Cardiac septum (tissue), 1 donor: ENCODE measurements at regions not wholly inside any gene's neighbourhood (a gene's known extent, or its start where the extent isn't known, plus 50 kb on each side); places are given as distances from the start of the nearest gene placed in this dataset.
"Not testable (repeated sequence)": the region's sequence is repeated elsewhere in the genome, so short reads cannot be mapped to it uniquely, and the experiment has no call there.

Experiments used
- DNase-seq: peaks from one replicate; pipeline ENCODE4 v3.0.0-alpha.2; 2020; ENCODE audit warnings: low spot score
- intact Hi-C: fragments of 100-400 bp; cut with DNase I; formaldehyde crosslinking; loops from one replicate; pipeline ENCODE4 v1.14.0; 2022
- donor health status: DM: no; HTN: no; CAD: no.

DNA sequence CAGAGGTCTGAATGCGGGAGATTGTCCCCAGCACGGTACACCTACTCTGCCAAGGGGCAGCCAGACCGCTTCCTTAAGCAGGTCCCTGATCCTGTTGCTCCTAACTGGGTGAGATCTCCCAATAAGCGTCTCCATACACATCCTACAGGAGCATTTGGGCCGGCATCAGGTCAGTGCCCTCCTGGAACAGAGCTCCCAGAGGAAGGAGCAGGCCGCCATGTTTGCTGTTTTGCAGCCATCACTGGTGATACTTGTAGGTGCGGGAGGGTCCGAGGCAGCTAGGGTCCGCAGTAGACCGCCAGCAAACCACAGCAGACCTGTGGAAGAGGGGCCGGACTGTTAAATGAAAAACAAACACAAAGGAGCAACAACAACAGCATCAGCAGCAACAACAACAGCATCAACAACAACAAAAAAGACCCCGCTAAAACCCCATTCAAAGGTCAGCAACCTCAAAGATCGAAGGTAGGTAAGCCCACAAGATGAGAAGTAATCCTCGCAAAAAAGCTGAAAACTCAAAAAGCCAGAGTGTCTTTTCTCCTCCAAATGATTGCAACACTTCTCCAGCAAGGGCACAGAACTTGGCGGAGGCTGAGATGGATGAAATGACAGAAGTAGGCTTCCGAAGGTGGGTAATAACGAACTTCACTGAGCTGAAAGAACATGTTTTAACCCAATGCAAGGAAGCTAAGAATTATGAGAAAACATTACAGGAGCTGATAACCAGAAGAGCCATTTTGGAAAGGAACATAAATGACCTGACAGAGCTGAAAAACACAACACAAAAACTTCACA, 79.0 kb upstream of the CDH7 start:
- intact Hi-C loops: no loop called here
- no peak for DNase-seq

DNA sequence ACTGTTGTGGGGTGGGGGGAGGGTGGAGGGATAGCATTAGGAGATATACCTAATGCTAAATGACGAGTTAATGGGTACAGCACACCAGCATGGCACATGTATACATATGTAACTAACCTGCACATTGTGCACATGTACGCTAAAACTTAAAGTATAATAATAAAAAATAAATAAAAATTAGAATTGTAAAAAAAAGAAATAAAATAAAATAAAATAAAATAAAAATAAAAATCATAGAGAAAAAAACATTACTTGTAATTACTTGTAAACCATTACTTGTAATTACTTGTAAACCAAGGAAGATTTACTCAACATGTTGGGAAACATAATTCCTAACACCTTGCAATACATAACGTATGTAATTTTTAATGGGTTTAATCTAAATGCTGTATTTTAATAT, 80.7 kb upstream of the CDH7 start:
- intact Hi-C loops, DNase-seq: not testable (repeated sequence)

DNA sequence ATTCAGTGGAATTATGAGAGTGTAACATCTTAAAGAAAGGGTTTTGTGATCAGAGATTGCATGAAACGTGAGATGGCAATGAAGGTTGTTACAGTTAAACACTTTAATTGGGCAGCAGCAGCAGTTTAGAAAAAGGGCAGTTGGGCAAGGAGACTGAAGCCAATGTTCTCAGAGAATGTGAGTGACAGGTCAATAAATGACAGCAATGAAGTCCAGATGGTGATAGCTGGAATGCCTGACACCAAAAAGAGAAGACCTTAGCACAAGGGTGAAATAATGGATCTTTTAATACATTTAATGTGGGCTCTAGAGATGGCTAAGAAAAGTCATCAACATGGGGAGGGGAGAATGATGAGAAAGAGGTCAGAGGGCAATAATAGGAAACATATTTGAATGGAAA, 89.4 kb upstream of the CDH7 start:
- no peak for DNase-seq
- intact Hi-C loops: no loop called here

DNA sequence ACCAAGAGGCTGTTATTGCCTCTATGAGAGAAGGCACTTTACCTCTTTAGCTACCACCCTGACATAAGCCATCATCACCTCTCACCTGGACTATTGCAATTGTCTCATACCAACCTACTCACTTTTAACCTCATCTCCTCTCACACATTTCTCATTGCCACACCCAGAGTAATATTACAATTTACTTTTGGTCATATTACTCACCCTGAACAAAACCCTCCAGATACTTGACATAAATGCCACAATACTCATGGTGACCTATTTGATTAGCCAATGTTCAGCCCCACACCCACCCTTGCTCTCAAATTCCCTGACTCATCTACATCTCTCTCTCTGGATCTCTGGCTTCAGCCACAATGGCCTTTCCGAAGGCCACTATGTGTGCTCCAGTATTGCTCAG, 90.9 kb upstream of the CDH7 start:
- no peak for DNase-seq
- intact Hi-C loops: no loop called here

DNA sequence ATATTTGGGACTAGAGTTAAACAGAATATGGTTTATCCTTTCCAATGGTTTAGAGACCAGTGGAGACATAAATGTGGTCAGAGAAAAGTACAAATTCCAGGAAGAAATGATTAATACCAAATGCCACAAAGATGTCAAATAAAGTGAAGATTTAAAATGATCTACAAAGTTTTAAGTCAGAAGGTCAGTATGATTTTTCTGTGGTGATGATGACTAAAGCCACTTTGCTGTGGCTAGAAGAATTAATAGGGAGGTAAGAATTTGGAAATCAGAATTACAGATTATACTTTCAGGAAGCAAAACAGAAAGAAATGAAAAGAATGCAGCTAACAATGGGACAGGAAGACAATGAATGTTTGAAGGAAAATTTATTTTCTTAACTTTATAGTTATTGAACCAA, 91.5 kb upstream of the CDH7 start:
- DNase-seq: no peak
- intact Hi-C loops: no loop called here

DNA sequence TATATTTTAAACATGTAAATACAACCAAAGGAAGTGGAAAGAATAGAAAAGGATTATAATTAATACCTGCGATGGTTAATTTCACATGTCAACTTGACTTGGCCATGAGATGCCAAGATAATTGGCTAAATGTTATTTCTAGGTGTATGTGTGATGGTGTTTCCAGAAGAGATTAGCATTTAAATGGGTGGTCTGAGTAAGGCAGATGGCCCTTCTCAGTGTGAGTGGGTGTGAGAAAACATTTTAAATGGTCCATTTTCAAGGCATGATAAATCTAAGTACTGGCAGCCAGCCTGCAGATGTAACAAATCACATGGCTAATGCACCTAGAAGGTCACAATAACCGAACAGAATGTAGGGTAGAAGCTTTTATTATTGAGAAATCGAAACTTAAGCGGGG, 99.6 kb upstream of the CDH7 start:
- intact Hi-C loops: no loop called here
- DNase-seq: no peak

DNA sequence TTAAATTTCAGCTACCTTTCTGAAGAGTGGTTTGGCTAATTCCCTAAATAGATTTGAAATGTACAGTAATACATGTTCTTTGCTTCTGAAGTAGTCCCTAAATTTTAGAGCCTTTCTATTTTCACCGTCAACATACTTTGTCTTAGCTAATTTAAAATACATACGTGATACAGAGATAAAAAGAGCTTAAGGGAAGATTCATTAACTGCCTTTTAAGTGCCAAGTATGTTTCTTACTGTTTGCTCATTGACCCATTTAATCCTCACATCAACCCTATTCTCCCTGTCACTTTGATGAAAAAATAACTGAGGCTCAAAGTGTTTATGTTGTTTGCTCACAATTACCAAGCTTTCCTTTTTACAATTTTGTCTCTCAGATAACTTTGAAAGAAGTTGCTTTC, 118.6 kb upstream of the CDH7 start:
- intact Hi-C loops: no loop called here
- DNase-seq: no peak

DNA sequence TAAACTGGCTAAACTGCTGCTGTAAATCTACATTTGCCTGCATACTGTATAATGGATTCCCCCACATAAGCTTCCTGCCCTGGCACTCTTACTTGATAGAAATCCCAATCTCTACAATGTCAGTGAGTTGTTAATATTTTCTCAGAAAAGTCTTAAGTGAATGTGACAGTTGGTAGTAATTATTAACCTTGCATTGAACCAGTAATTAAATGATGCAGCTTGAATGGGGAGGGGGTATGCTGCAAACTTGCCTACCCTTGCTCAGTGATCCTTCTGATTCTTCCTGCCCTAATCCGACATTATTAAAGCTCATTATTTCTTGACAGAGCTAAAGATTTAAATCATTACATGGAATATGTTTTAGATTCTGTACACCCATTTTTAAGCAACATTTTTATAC, 119.0 kb upstream of the CDH7 start:
- intact Hi-C loops: no loop called here
- DNase-seq: no peak

DNA sequence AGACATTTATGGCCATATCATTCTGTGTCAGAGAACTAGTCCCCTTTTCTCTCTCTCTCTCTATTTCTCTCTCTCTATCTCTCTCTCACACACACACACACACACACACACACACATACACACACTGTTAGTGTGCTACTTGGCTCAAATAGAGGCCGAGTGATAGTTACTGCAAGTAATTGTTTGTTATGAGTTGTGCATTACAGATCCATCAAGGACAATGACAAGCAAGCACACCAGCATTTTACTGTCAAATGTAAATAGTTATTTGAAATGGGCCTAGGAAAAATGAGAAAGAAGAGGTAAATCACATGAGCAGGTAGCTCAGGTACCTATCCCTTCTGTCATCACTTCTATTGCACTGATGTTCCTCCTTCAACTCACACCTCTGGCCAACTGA, 122.4 kb upstream of the CDH7 start:
- DNase-seq: no peak
- intact Hi-C loops: no loop called here

DNA sequence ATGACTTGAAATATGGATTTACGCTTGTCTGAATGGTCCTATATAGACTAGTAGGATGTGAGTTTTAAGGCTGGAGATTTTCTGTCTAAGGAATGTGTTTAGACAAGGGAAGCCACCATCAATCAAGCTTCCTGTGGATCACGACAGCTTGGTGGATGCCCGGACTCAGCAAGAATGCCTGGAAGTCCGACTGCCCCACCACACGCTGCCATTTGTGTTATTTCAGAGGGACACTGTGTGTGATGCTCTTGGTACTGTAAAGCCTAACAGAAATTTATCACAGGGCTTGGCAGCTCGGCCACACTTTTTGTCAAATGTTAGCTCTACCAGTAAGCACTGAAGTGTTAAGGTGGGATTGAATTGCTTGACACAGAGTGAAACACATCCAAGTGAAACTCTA, 127.1 kb upstream of the CDH7 start:
- intact Hi-C loops: no loop called here
- DNase-seq: no peak

DNA sequence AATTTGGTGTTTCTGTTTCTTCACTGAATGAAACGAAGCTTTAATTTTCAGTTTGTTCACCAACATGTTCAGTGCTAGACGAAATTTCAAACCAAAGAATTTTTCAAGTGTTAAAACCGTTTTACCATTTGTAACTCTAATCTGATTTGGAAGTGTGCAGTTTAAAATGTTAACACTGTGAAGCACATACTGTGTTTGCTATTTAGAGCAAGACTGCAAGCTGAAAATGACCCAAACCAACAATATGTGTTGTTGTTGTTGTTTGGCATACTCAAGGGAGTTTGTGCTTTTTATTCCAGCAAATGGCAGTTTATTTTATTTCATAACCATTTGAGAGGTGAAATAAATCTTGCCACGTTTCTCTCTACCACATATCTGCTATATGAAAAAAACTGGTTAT, 128.4 kb upstream of the CDH7 start:
- no peak for DNase-seq
- intact Hi-C loops: no loop called here

DNA sequence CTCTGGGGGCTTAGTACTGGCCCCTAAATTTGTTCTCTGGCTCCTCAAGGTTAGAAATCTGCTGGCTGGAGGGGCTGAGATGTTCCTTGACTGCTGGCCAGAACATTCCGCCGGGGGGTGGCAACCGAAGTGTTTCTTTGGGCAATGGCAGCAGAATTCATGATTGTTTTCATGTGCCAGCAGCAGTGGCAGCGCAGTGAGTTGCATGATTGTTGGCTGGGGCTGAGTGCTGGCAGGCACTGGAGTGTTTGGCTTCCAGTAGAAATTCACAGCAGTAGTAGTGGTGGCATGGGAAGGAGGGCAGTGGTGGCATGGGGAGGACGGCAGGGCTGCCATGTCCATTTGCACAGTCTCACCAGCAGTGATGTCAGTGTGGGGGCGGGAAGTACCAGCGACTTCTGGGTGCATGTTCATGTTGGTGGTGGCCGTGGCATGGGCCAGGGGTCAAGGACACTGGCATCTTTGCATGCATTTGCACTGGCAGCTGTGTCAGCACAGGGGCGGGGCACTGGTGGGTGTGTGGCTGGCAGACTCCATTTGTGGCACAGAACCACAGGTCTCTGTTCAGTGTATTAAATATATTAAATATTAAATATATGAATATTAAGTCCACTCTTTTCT, 130.6 kb upstream of the CDH7 start:
- intact Hi-C loops: no loop called here
- DNase-seq: no peak

DNA sequence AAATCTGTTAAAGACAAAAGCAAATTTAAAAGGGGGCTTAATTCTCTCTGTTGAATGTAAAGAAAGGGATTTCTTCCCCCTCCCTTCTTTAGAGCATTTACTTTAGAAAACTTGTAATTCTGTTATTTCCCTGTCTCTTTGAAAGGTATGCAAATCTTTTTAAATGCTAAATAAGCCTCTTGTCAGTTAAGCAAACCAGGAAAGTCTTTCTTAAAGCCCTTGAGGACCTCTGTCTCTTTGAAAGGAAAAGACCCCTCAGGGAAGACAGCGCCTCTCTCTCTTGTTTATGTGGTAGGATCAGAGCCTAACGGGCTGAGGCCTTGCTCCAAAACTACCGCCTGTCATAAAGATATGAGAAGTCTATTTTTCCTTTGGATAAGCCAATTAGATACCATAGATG, 139.9 kb upstream of the CDH7 start:
- intact Hi-C loops: no loop called here
- no peak for DNase-seq

DNA sequence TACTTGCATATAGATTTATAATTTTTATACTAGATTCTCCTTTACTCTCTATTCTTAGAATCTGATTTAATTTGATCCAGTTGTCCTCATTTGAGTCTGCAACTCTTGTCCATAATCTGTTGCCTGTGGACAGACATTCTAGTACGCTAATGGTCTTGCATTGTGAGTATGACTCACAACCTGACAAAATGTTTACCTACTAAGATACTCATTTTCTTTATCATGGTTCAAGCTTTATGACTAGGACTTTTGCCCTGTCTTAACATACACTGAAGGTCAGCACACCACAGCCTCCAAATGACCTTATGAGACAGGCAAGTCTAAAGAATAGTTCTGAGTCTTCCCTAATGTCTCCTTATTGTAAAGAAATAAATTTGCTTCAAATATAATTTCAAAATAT, 142.3 kb upstream of the CDH7 start:
- intact Hi-C loops: no loop called here
- DNase-seq: no peak

DNA sequence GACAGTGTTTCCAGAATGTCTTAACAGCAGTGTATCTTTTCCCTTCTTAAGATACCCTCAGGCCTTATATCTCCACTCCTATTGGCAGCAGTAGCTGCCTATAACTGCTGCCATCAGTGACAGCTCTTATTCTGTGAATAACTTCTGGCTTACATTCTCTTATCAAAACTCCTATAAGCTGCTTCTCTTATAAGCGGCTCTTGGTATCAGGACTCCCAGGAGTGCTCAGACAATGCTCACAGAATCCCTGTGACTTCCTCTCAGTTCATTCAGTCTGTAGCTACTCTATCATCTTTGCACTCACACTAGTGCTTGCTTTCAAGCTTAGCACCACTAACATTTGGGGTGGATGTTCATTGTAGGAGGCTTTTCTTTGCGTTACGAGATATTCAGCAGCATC, 143.7 kb upstream of the CDH7 start:
- intact Hi-C loops: no loop called here
- DNase-seq: no peak

DNA sequence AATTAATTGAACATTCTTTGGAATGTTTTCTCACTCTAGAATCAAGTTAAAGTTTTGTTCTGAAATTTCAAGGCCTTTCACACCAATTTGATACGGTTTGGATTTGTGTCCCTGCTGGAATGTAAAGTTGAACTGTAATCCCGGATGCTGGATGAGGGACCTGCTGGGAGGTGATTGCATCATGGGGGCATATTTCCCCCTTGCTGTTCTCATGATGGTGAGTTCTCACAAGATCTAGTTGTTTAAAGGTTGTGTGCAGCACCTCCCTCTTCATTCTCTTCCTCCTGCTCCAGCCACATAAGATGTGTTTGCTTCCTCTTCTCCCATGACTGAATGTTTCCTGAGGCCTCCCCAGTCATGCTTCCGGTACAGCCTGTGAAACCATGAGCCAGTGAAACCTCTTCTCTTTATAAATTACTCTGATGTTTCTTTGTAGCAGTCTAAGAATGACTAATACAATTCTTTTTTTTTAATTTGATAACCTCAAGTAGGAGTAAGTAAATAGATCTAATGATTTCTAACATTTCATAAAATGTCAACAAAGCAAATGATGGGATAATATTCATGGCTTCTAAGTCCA, 144.2 kb upstream of the CDH7 start:
- DNase-seq: no peak
- intact Hi-C loops: no loop called here

DNA sequence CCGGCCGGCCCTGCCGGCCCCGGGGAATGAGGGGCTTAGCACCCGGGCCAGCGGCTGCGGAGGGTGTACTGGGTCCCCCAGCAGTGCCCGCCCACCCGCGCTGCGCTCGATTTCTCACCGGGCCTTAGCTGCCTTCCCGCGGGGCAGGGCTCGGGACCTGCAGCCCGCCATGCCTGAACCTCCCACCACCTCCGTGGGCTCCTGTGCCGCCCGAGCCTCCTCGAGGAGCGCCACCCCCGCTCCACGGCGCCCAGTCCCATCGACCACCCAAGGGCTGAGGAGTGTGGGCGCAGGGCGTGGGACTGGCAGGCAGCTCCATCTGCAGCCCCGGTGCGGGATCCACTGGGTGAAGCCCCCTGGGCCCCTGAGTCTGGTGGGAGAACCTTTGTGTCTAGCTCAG, 145.5 kb upstream of the CDH7 start:
- intact Hi-C loops, DNase-seq: not testable (repeated sequence)

DNA sequence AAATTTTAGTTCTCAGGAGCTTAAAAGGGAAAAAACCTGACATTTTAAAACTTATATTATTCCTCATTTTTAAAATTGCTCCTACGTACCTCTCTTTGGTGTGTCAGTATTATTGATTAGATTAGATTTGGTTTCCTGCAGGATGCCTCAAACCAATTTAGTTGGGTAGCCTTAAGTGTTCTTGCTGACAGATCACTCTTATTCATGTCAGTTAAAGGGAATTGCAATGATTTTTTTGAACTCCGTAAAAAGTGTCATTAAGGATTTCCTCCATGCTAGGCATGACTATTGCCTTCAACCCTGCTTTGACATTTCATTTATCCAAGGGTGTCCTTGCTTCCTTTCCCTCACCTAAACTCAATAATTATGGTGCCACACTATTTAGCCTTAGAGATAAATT, 149.0 kb upstream of the CDH7 start:
- intact Hi-C loops: no loop called here
- no peak for DNase-seq

DNA sequence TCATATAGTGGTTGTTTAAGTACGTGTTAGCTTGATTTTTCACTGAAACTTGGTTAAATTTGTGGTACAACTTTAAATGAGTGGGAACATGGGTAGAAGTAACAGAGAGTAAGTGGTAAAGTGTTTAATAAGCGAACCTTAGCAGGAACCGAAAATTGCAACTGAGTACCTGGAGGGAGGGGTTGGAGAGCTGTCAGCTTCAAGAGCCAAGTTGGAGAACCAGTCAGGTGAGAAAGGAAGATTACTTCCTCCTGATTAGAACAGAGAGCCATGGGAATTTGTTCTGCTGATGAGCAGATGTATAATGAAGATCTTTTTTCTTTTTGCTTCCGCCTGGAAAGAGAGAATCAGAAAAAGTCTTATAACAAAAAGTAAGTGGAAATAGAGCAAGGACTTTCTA, 158.4 kb upstream of the CDH7 start:
- intact Hi-C loops: no loop called here
- no peak for DNase-seq

DNA sequence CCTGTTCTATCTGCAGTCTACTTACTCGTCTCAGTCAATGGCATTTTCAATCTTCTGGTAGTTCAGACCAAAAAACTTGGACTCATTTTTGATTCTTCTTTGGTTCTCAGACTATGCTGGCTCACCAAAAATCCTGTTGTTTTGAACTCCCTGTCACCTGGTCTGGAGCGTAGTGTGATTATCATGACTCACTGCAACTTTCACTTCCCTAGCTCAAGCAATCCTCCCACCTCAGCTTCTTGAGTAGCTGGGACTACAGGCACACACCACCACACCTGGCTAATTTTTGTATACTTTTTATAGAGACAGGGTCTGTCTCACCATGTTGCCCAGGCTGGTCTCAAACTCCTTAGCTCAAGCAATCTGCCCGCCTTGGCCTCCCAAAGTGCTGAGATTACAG, 163.3 kb upstream of the CDH7 start:
- intact Hi-C loops: no loop called here
- DNase-seq: no peak

DNA sequence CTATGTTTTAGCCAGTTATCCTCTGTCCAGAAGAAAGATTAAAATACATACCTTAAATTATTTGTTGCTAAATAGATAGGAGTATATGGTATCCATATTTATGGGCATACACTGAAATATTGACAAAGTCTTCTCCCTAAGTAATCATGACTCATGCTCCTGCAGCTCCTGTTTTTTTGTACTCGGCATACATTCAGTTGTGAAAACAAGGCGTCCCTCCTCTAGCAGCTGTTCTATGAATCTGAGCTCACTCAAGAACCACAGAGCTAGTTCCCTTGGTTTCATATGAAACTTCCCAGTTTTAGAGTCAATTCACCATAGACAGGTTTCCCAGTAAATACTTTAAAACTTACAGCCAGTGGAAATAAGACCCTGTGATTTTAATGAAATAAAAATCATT, 168.7 kb upstream of the CDH7 start:
- intact Hi-C loops, DNase-seq: not testable (repeated sequence)
